AG09309 (cell line): ENCODE measurements at regions not wholly inside any gene's neighbourhood (a gene's known extent, or its start where the extent isn't known, plus 50 kb on each side); places are given as distances from the start of the nearest gene placed in this dataset.

Source experiments
- DNase-seq: peaks from one replicate; pipeline ENCODE4 v3.0.0-alpha.2; 2010; ENCODE audit warnings: low read depth
- H3K4me3 ChIP-seq: 2 replicates; pipeline ENCODE4 v1.5.1; 2011; ENCODE audit warnings: mild to moderate bottlenecking, low read depth, low read length, moderate library complexity; ENCODE audit not compliant: control insufficient read depth
- TF ChIP-seq, protein P1 (sequence below): IDR thresholded peaks from 2 replicates; pipeline ENCODE4 v1.5.1; 2011; ENCODE audit warnings: mild to moderate bottlenecking, low read depth, low read length, inconsistent platforms; ENCODE audit not compliant: insufficient read depth, control insufficient read depth; ENCODE audit errors: missing control alignments

DNA sequence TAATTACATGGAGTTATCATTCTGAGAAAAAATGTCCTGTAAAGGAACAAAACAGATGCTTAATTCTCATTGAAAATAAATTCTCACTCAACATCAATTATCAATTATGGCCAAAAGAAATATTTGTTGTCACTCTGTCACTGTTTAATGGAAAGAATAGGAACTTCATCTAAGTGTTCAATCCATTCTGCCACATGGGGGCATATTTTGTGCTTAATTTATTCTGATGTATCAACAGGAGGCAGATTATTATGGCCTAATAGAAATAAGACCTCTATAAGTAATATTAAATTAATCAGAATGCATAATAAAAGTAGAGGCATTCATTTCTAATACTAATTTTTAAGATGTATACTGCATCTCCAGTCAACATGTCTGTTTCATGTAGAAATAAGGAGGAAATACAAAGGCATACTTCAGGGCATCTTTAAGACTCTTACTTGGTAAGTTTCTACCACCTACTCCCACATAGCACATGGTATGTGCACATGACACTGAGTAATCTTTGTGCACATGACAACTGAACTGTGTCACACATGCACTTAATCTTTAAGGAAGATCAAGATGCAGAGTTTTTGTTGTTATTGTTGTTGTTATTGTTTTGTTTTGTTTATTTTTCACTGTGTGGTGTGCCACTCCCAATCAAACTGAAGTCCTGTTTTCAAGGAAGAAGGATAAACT lies 420.4 kb upstream of the SEMA3A start:
- TF ChIP-seq, protein P1, sequence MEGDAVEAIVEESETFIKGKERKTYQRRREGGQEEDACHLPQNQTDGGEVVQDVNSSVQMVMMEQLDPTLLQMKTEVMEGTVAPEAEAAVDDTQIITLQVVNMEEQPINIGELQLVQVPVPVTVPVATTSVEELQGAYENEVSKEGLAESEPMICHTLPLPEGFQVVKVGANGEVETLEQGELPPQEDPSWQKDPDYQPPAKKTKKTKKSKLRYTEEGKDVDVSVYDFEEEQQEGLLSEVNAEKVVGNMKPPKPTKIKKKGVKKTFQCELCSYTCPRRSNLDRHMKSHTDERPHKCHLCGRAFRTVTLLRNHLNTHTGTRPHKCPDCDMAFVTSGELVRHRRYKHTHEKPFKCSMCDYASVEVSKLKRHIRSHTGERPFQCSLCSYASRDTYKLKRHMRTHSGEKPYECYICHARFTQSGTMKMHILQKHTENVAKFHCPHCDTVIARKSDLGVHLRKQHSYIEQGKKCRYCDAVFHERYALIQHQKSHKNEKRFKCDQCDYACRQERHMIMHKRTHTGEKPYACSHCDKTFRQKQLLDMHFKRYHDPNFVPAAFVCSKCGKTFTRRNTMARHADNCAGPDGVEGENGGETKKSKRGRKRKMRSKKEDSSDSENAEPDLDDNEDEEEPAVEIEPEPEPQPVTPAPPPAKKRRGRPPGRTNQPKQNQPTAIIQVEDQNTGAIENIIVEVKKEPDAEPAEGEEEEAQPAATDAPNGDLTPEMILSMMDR: peak; percentile 5
- H3K4me3 ChIP-seq: no peak overlapping the region
- no peak for DNase-seq

DNA sequence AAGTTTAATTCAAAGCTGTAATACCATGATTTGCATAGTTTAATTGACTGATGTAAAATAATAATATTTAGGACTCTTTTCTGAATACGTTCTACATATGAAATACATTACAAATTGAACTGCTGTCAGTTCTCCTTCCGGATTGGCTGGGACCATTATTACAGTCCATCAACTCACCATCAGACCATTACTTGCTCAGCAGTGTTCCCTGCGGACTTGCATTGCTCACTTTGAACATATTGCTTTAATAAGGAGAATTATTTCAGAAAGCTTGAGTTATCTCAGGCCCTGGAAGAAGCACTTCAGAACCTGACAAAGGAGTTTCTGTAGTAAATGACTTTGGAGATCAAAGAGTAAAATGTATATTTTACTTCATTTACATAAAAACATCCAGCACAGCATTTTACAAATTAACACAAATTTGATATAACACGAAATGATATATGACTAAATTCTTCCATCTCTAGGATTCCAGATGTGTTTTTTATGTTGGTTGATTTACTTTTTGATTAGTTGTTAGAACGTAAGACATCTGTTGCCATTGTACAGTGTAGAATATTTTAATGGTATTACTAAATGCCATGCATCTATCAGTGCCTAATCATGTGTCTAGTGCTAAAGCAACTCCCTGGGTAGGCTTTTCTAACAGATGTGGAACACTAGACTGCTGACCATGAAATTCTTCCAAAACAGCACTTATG lies 418.5 kb upstream of the SEMA3A start:
- TF ChIP-seq, protein P1: no peak
- H3K4me3 ChIP-seq: no peak overlapping the region
- DNase-seq: no peak

DNA sequence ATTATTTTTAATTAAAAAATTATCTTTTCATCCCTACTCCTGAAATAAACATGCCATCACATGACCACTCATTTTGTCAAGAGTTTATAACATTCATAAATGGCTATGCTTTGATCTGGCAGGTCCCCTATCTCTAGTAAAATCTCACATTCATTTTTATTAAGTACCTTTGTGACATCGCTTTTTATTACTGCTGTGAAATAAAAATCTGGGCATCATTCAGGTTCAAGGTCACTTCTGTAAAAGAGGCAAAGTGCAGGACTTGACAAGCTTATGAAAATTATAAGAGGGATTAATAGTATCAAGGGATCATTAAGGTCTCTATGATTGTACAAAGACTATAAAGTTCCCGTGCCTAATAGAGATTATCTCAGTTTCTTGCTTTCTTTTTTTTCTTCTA lies 416.8 kb upstream of the SEMA3A start:
- TF ChIP-seq, protein P1: no peak
- H3K4me3 ChIP-seq: no peak overlapping the region
- DNase-seq: no peak

DNA sequence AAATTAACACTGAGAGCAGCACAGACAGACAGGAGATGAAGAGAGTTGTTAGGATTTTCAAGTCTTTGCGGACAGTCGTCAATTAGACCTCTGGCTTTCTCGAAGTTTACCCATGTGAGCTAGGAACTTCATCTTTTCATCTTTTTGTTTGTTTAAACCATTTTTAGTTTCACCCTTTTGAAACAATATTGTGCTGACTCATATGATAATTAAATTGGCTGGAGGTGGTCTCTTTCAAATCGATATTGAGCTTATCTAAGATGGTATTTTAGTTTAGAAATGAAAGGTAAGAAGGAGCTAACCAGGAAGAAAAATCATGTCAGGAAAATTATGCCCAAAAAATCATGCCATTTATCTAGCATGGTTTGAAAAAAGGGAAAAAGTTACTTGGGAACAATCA lies 415.8 kb upstream of the SEMA3A start:
- H3K4me3 ChIP-seq: no peak overlapping the region
- no peak for DNase-seq
- TF ChIP-seq, protein P1: no peak

DNA sequence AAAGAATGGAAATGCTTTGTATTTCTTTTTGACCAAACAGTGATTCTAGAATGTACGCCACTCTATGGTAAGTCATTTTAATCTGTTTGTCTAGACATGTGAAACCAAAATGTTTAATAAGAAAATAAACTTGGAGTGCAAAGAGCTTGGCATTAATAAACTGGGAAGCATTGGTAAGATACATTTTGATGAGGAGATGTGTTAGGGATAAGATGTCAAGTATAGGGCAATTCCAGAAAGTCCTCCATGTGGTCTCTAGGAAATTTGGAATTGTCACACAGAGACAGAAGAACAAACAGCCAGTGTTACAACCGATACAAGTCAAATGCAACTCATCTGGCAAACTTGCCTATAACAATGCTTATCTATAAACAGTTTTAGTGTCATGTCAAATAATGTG lies 410.7 kb upstream of the SEMA3A start:
- H3K4me3 ChIP-seq: no peak overlapping the region
- no peak for DNase-seq
- TF ChIP-seq, protein P1: no peak

DNA sequence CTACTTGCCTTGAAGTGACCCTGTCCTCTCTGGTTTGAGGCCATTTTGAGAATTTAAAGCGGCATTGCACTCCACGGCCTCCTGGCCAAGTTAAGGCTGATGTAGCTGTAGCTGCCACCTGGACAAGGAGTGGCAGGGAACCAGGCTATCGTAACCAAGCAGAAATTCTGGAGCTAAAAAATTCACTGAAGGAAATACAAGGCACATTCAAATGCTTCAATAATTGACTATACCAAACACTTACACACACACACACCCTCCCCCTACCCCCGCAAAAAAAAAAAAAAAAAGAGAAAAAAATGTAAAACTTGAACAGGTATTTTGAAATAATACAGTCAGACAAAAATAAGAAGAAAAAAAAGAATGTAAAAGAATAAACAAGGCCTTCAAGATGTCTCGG lies 409.0 kb upstream of the SEMA3A start:
- TF ChIP-seq, protein P1: no peak
- no peak overlapping the region for H3K4me3 ChIP-seq
- no peak for DNase-seq
